OCI-LY3 (cell line): ENCODE measurements at regions not wholly inside any gene's neighbourhood (a gene's known extent, or its start where the extent isn't known, plus 50 kb on each side); places are given as distances from the start of the nearest gene placed in this dataset.

ENCODE experiments used
- EZH2phosphoT487 ChIP-seq: fragments of 200-600 bp; shearing (Covaris generic); IDR thresholded peaks from 2 replicates; pipeline ENCODE4 v1.6.1; 2018; ENCODE audit warnings: antibody characterized with exemption, mixed run types, low read depth
- TF ChIP-seq, protein P1 (sequence below): fragments of 200-600, 300-600 bp; sonication (generic); IDR thresholded peaks from 2 replicates; pipeline ENCODE4 v1.5.1; 2014; ENCODE audit warnings: antibody characterized with exemption, low read length, low read depth

DNA sequence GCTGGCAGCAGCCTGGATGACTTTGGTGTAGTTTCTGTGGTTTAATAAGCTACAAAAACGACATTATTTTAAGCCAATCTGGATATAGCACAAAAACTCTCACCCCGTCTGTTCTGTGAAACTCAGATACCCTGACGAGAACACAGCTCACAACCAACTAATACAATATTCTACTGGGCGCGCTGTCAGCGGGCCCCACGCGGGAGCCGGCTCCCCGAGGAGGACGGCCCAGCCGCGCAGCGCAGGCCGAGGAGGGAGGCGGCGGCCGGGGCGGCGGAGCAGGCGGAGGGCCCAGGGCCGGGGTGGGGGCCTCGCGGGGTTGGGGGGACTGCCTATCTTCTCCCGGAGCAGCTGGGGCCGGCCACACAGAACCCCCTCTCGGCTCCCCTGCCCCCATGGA, 87.2 kb upstream of the POU3F1 start:
- TF ChIP-seq, protein P1, sequence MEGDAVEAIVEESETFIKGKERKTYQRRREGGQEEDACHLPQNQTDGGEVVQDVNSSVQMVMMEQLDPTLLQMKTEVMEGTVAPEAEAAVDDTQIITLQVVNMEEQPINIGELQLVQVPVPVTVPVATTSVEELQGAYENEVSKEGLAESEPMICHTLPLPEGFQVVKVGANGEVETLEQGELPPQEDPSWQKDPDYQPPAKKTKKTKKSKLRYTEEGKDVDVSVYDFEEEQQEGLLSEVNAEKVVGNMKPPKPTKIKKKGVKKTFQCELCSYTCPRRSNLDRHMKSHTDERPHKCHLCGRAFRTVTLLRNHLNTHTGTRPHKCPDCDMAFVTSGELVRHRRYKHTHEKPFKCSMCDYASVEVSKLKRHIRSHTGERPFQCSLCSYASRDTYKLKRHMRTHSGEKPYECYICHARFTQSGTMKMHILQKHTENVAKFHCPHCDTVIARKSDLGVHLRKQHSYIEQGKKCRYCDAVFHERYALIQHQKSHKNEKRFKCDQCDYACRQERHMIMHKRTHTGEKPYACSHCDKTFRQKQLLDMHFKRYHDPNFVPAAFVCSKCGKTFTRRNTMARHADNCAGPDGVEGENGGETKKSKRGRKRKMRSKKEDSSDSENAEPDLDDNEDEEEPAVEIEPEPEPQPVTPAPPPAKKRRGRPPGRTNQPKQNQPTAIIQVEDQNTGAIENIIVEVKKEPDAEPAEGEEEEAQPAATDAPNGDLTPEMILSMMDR: no peak
- TF ChIP-seq EZH2phosphoT487: no peak
